ENCODE measurements at regions not wholly inside any gene's neighbourhood (a gene's known extent, or its start where the extent isn't known, plus 50 kb on each side); places are given as distances from the start of the nearest gene placed in this dataset.
A peak's percentile ranks its signal among the peaks of the same experiment; 100 is the strongest.

- Mint-ChIP-seq H3K27ac (no peak overlapping the region), H3K4me3 (no peak overlapping the region), H3K4me1 (peaks cover 4% of the 10 kb centered on the region), H3K36me3 (ENCODE audit: low read depth) (no peaks in the 10 kb centered on the region), H3K27me3 (no peaks in the 10 kb centered on the region), H3K9me3 (no peaks in the 10 kb centered on the region)
- ATAC-seq (peak; percentile 87), DNase-seq (peak; percentile 91)
These were observed 79.2 kb upstream of the WDR26 start for GRCh38 chr1:224513787-224514209.

DNA sequence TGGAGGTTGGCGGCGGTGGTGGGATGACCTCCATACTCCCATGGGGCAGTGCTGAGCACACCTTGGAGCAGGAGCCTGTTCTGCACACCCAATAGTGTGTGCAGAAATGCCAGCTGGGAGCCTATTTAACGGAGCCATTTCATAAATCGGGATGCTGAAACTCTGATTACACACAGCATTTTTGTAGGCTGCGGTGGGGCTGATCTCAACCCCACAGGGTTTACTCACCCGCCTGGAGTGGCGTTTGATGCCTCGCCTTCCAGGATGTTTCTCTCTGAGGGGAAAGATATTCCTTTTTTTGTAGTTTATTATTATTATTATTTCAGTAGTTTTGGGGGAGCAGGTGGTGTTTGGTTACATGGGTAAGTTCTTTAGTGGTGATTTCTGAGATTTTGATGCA is 82.6 kb upstream of the WDR26 start:
- Mint-ChIP-seq H3K9me3 (no peaks in the 10 kb centered on the region), H3K27me3 (no peaks in the 10 kb centered on the region), H3K4me1 (peaks cover 4% of the 10 kb centered on the region), H3K4me3 (no peak overlapping the region), H3K36me3 (ENCODE audit: low read depth) (no peaks in the 10 kb centered on the region), H3K27ac (no peak overlapping the region)
- no peak for DNase-seq
- ATAC-seq, result no peak

GRCh38 chr1:224518528-224518927 is 83.9 kb upstream of the WDR26 start:
- H3K36me3 Mint-ChIP-seq (ENCODE audit: low read depth), result no peaks in the 10 kb centered on the region
- DNase-seq (no peak), ATAC-seq (no peak)
- peaks cover 4% of the 10 kb centered on the region for H3K4me1 Mint-ChIP-seq
- no peaks in the 10 kb centered on the region for H3K27me3 Mint-ChIP-seq
- no peak overlapping the region for H3K27ac Mint-ChIP-seq
- H3K4me3 Mint-ChIP-seq, result no peak overlapping the region
- no peaks in the 10 kb centered on the region for H3K9me3 Mint-ChIP-seq

DNA sequence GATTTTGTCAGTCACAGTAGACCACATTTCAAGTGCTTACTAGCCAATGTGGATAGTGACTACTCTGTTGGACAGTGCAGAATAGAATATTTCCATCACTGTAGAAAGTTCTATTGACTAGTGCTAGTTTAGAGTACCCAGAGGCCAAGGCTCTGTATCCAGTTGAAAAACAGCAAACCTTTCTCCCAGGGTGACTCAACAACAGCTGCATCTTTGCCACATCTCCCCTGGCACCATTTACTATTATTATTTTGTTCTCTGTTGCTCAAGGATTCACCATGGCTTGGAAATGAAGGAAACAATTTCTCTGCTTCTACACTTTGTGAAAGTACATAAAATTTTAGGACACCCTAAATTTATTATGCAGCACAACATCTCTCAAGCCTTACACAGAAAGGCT is 85.3 kb upstream of the WDR26 start:
- H3K9me3 Mint-ChIP-seq, result no peaks in the 10 kb centered on the region

GRCh38 chr1:224520808-224521207 is 86.2 kb upstream of the WDR26 start:
- no peaks in the 10 kb centered on the region for H3K4me1 Mint-ChIP-seq
- no peaks in the 10 kb centered on the region for H3K36me3 Mint-ChIP-seq (ENCODE audit: low read depth)
- no peaks in the 10 kb centered on the region for H3K27me3 Mint-ChIP-seq
- ATAC-seq (no peak), DNase-seq (no peak)
- no peak overlapping the region for H3K27ac Mint-ChIP-seq
- no peak overlapping the region for H3K4me3 Mint-ChIP-seq
- no peaks in the 10 kb centered on the region for H3K9me3 Mint-ChIP-seq

More for the DNA sequence above, 85.3 kb upstream of the WDR26 start:
- DNase-seq (no peak), ATAC-seq (no peak)
- Mint-ChIP-seq H3K4me3 (no peak overlapping the region), H3K27me3 (no peaks in the 10 kb centered on the region), H3K27ac (no peak overlapping the region), H3K36me3 (ENCODE audit: low read depth) (no peaks in the 10 kb centered on the region), H3K4me1 (no peaks in the 10 kb centered on the region)

GRCh38 chr1:224521904-224522734 is 87.5 kb upstream of the WDR26 start:
- H3K4me3 Mint-ChIP-seq, result no peak overlapping the region

DNA sequence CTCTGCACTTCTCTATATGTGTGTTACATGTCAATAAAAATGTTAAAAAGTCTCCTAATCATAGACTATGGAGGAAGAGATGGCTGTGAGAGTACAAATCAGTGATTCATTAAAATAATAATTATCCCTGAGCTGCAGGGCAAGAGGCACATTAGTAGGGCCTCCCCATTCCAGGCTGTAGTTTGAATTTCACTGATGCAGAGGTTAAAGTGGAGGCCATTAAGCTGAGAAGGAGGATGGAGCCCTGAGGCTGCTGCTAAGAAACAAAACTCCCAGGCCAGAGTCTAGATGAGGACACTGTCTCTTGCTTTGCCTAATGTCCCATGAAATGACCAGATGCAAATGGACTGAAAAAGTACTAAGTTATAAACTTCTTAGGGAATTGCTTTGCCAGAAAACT is 89.1 kb upstream of the WDR26 start:
- Mint-ChIP-seq H3K27ac (no peak overlapping the region), H3K27me3 (no peaks in the 10 kb centered on the region), H3K36me3 (ENCODE audit: low read depth) (no peaks in the 10 kb centered on the region), H3K4me1 (no peaks in the 10 kb centered on the region), H3K9me3 (no peaks in the 10 kb centered on the region), H3K4me3 (no peak overlapping the region)
- no peak for DNase-seq
- no peak for ATAC-seq

More at GRCh38 chr1:224521904-224522734, 87.5 kb upstream of the WDR26 start:
- ATAC-seq, result no peak
- no peak for DNase-seq
- Mint-ChIP-seq H3K4me1 (no peaks in the 10 kb centered on the region), H3K36me3 (ENCODE audit: low read depth) (no peaks in the 10 kb centered on the region), H3K9me3 (no peaks in the 10 kb centered on the region), H3K27me3 (no peaks in the 10 kb centered on the region), H3K27ac (no peak overlapping the region)

DNA sequence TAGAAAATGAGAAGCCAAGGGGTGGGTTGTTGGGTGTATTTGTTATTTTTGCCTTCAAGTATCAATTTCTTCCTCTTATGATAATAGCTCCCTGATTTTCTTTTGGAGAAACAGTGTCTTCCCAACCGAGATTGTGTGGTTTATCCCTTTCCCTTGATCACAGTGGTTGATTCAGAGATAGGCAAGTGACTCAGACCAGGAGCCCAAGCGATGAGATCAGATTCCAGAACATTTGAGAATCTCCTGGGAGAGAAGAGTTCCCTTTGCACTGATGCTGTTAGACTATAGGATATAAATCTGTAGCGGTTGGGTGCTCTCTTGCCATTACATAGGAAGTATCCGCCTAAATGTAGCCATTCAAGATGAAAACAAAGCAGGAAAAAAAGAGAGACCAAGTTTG is 90.1 kb upstream of the WDR26 start:
- H3K4me3 Mint-ChIP-seq, result no peak overlapping the region
- H3K9me3 Mint-ChIP-seq, result no peaks in the 10 kb centered on the region
- no peaks in the 10 kb centered on the region for H3K36me3 Mint-ChIP-seq (ENCODE audit: low read depth)
- ATAC-seq, result no peak
- H3K27ac Mint-ChIP-seq, result no peak overlapping the region
- H3K4me1 Mint-ChIP-seq, result no peaks in the 10 kb centered on the region
- H3K27me3 Mint-ChIP-seq, result no peaks in the 10 kb centered on the region
- no peak for DNase-seq

GRCh38 chr1:224525411-224526040 is 90.6 kb upstream of the CNIH3 start:
- no peak for ATAC-seq

GRCh38 chr1:224526771-224527170 is 89.3 kb upstream of the CNIH3 start:
- Mint-ChIP-seq H3K36me3 (ENCODE audit: low read depth) (no peaks in the 10 kb centered on the region), H3K4me3 (no peak overlapping the region), H3K27me3 (no peaks in the 10 kb centered on the region), H3K9me3 (no peaks in the 10 kb centered on the region), H3K27ac (no peak overlapping the region), H3K4me1 (no peaks in the 10 kb centered on the region)
- no peak for ATAC-seq
- no peak for DNase-seq

More at GRCh38 chr1:224525411-224526040, 90.6 kb upstream of the CNIH3 start:
- DNase-seq, result no peak
- no peak overlapping the region for H3K4me3 Mint-ChIP-seq
- H3K4me1 Mint-ChIP-seq, result no peaks in the 10 kb centered on the region
- no peaks in the 10 kb centered on the region for H3K36me3 Mint-ChIP-seq (ENCODE audit: low read depth)
- no peaks in the 10 kb centered on the region for H3K27me3 Mint-ChIP-seq
- H3K27ac Mint-ChIP-seq, result no peak overlapping the region
- H3K9me3 Mint-ChIP-seq, result no peaks in the 10 kb centered on the region

- no peaks in the 10 kb centered on the region for H3K4me1 Mint-ChIP-seq
- no peak for ATAC-seq
- H3K4me3 Mint-ChIP-seq, result no peak overlapping the region
- no peak overlapping the region for H3K27ac Mint-ChIP-seq
- no peaks in the 10 kb centered on the region for H3K36me3 Mint-ChIP-seq (ENCODE audit: low read depth)
- no peaks in the 10 kb centered on the region for H3K9me3 Mint-ChIP-seq
- no peak for DNase-seq
- H3K27me3 Mint-ChIP-seq, result no peaks in the 10 kb centered on the region
These were observed 87.2 kb upstream of the CNIH3 start for GRCh38 chr1:224528900-224529299.

GRCh38 chr1:224529844-224530243 is 86.3 kb upstream of the CNIH3 start:
- Mint-ChIP-seq H3K27ac (no peak overlapping the region), H3K4me1 (no peaks in the 10 kb centered on the region), H3K4me3 (no peak overlapping the region)

GRCh38 chr1:224533517-224533916 is 82.6 kb upstream of the CNIH3 start:
- H3K36me3 Mint-ChIP-seq (ENCODE audit: low read depth), result no peaks in the 10 kb centered on the region
- no peak overlapping the region for H3K27ac Mint-ChIP-seq
- no peak overlapping the region for H3K4me3 Mint-ChIP-seq
- DNase-seq (no peak), ATAC-seq (no peak)
- no peaks in the 10 kb centered on the region for H3K4me1 Mint-ChIP-seq
- H3K9me3 Mint-ChIP-seq, result no peaks in the 10 kb centered on the region
- no peaks in the 10 kb centered on the region for H3K27me3 Mint-ChIP-seq

More at GRCh38 chr1:224529844-224530243, 86.3 kb upstream of the CNIH3 start:
- DNase-seq, result no peak
- H3K9me3 Mint-ChIP-seq, result no peaks in the 10 kb centered on the region
- no peaks in the 10 kb centered on the region for H3K36me3 Mint-ChIP-seq (ENCODE audit: low read depth)
- ATAC-seq, result no peak
- no peaks in the 10 kb centered on the region for H3K27me3 Mint-ChIP-seq

GRCh38 chr1:224534731-224535130 is 81.4 kb upstream of the CNIH3 start:
- ATAC-seq (no peak), DNase-seq (no peak)
- no peaks in the 10 kb centered on the region for H3K9me3 Mint-ChIP-seq
- H3K36me3 Mint-ChIP-seq (ENCODE audit: low read depth), result no peaks in the 10 kb centered on the region
- peaks cover 2% of the 10 kb centered on the region for H3K27me3 Mint-ChIP-seq
- no peak overlapping the region for H3K27ac Mint-ChIP-seq
- H3K4me1 Mint-ChIP-seq, result no peaks in the 10 kb centered on the region
- no peak overlapping the region for H3K4me3 Mint-ChIP-seq

- H3K27me3 Mint-ChIP-seq, result peaks cover 4% of the 10 kb centered on the region
These were observed 80.5 kb upstream of the CNIH3 start for GRCh38 chr1:224535641-224536040.

More at GRCh38 chr1:224535641-224536040, 80.5 kb upstream of the CNIH3 start:
- DNase-seq, result no peak
- Mint-ChIP-seq H3K27ac (no peak overlapping the region), H3K36me3 (ENCODE audit: low read depth) (no peaks in the 10 kb centered on the region), H3K9me3 (no peaks in the 10 kb centered on the region), H3K4me3 (no peak overlapping the region), H3K4me1 (peaks cover 2% of the 10 kb centered on the region)
- ATAC-seq, result no peak
